ENCODE measurements at regions not wholly inside any gene's neighbourhood (a gene's known extent, or its start where the extent isn't known, plus 50 kb on each side); places are given as distances from the start of the nearest gene placed in this dataset.

- Histone ChIP-seq H3K4me3 (ENCODE audit: extremely low read depth, insufficient read depth, low read length, poor library complexity, severe bottlenecking) (no peak overlapping the region), H3K27ac (ENCODE audit: low read depth, low read length, severe bottlenecking) (peak overlapping the region; percentile 47), H3K9me3 (ENCODE audit: control insufficient read depth, low read length) (no peaks in the 10 kb centered on the region), H3K4me1 (ENCODE audit: control insufficient read depth, insufficient read depth, low read length, poor library complexity, severe bottlenecking) (peaks cover 37% of the 10 kb centered on the region), H3K36me3 (ENCODE audit: control insufficient read depth, insufficient read depth, low read length) (no peaks in the 10 kb centered on the region)
- WGBS, 2 experiments (ENCODE audit: insufficient coverage in 2 of 2) = 64 to 100% methylated on average over 1 to 5 of the region's 10 CpGs
Measured at GRCh38 chr14:100408350-100409002, 85.3 kb downstream of the SLC25A47 start.

GRCh38 chr14:100409003-100409360 lies 85.8 kb downstream of the SLC25A47 start:
- Histone ChIP-seq H3K27ac (ENCODE audit: low read depth, low read length, severe bottlenecking) (peak overlapping the region; percentile 43), H3K4me3 (ENCODE audit: extremely low read depth, insufficient read depth, low read length, poor library complexity, severe bottlenecking) (no peak overlapping the region)
- WGBS, 2 experiments (ENCODE audit: insufficient coverage in 2 of 2) = 81 to 86% methylated on average over 3 to 5 of the region's 6 CpGs

GRCh38 chr14:100409651-100410050 lies 86.5 kb downstream of the SLC25A47 start:
- WGBS, 2 experiments (ENCODE audit: insufficient coverage in 2 of 2) = no CpG with 5 or more reads among the region's 2 CpGs
- H3K27ac ChIP-seq (ENCODE audit: low read depth, low read length, severe bottlenecking) = peak overlapping the region; percentile 80

More at GRCh38 chr14:100409003-100409360, 85.8 kb downstream of the SLC25A47 start:
- no peaks in the 10 kb centered on the region for H3K36me3 ChIP-seq (ENCODE audit: control insufficient read depth, insufficient read depth, low read length)
- H3K4me1 ChIP-seq (ENCODE audit: control insufficient read depth, insufficient read depth, low read length, poor library complexity, severe bottlenecking) = peaks cover 37% of the 10 kb centered on the region
- no peaks in the 10 kb centered on the region for H3K9me3 ChIP-seq (ENCODE audit: control insufficient read depth, low read length)

GRCh38 chr14:100410056-100410565 lies 87.0 kb downstream of the SLC25A47 start:
- Histone ChIP-seq H3K27ac (ENCODE audit: low read depth, low read length, severe bottlenecking) (peak overlapping the region; percentile 80), H3K9me3 (ENCODE audit: control insufficient read depth, low read length) (no peaks in the 10 kb centered on the region), H3K36me3 (ENCODE audit: control insufficient read depth, insufficient read depth, low read length) (no peaks in the 10 kb centered on the region), H3K4me1 (ENCODE audit: control insufficient read depth, insufficient read depth, low read length, poor library complexity, severe bottlenecking) (peaks cover 37% of the 10 kb centered on the region), H3K4me3 (ENCODE audit: extremely low read depth, insufficient read depth, low read length, poor library complexity, severe bottlenecking) (no peak overlapping the region)
- WGBS, 2 experiments (ENCODE audit: insufficient coverage in 2 of 2) = 34 to 44% methylated on average over 4 to 5 of the region's 8 CpGs

More at GRCh38 chr14:100409651-100410050, 86.5 kb downstream of the SLC25A47 start:
- H3K4me1 ChIP-seq (ENCODE audit: control insufficient read depth, insufficient read depth, low read length, poor library complexity, severe bottlenecking) = peaks cover 37% of the 10 kb centered on the region
- H3K4me3 ChIP-seq (ENCODE audit: extremely low read depth, insufficient read depth, low read length, poor library complexity, severe bottlenecking) = no peak overlapping the region
- H3K9me3 ChIP-seq (ENCODE audit: control insufficient read depth, low read length) = no peaks in the 10 kb centered on the region
- no peaks in the 10 kb centered on the region for H3K36me3 ChIP-seq (ENCODE audit: control insufficient read depth, insufficient read depth, low read length)

GRCh38 chr14:100413699-100414098 lies 90.6 kb downstream of the SLC25A47 start:
- Histone ChIP-seq H3K4me3 (ENCODE audit: extremely low read depth, insufficient read depth, low read length, poor library complexity, severe bottlenecking) (no peak overlapping the region), H3K36me3 (ENCODE audit: control insufficient read depth, insufficient read depth, low read length) (no peaks in the 10 kb centered on the region), H3K4me1 (ENCODE audit: control insufficient read depth, insufficient read depth, low read length, poor library complexity, severe bottlenecking) (peaks cover 33% of the 10 kb centered on the region), H3K27ac (ENCODE audit: low read depth, low read length, severe bottlenecking) (no peak overlapping the region), H3K9me3 (ENCODE audit: control insufficient read depth, low read length) (no peaks in the 10 kb centered on the region)
- WGBS, 2 experiments (ENCODE audit: insufficient coverage in 2 of 2) = 83 to 96% methylated on average over 1 to 4 of the region's 7 CpGs

- no peaks in the 10 kb centered on the region for H3K36me3 ChIP-seq (ENCODE audit: control insufficient read depth, insufficient read depth, low read length)
- H3K9me3 ChIP-seq (ENCODE audit: control insufficient read depth, low read length) = no peaks in the 10 kb centered on the region
- WGBS, 2 experiments (ENCODE audit: insufficient coverage in 2 of 2) = 93 to 100% methylated on average over 3 of the region's 3 CpGs
- no peak overlapping the region for H3K27ac ChIP-seq (ENCODE audit: low read depth, low read length, severe bottlenecking)
- peaks cover 20% of the 10 kb centered on the region for H3K4me1 ChIP-seq (ENCODE audit: control insufficient read depth, insufficient read depth, low read length, poor library complexity, severe bottlenecking)
- H3K4me3 ChIP-seq (ENCODE audit: extremely low read depth, insufficient read depth, low read length, poor library complexity, severe bottlenecking) = no peak overlapping the region
Measured at GRCh38 chr14:100415226-100415625, 92.1 kb downstream of the SLC25A47 start.

GRCh38 chr14:100416081-100416680 lies 93.0 kb downstream of the SLC25A47 start:
- Histone ChIP-seq H3K36me3 (ENCODE audit: control insufficient read depth, insufficient read depth, low read length) (no peaks in the 10 kb centered on the region), H3K9me3 (ENCODE audit: control insufficient read depth, low read length) (no peaks in the 10 kb centered on the region), H3K27ac (ENCODE audit: low read depth, low read length, severe bottlenecking) (no peak overlapping the region), H3K4me1 (ENCODE audit: control insufficient read depth, insufficient read depth, low read length, poor library complexity, severe bottlenecking) (peaks cover 17% of the 10 kb centered on the region), H3K4me3 (ENCODE audit: extremely low read depth, insufficient read depth, low read length, poor library complexity, severe bottlenecking) (no peak overlapping the region)
- WGBS, 2 experiments (ENCODE audit: insufficient coverage in 2 of 2) = 89 to 95% methylated on average over 4 to 5 of the region's 8 CpGs

GRCh38 chr14:100416921-100417860 lies 94.1 kb downstream of the SLC25A47 start:
- H3K9me3 ChIP-seq (ENCODE audit: control insufficient read depth, low read length) = no peaks in the 10 kb centered on the region
- H3K36me3 ChIP-seq (ENCODE audit: control insufficient read depth, insufficient read depth, low read length) = no peaks in the 10 kb centered on the region
- H3K4me3 ChIP-seq (ENCODE audit: extremely low read depth, insufficient read depth, low read length, poor library complexity, severe bottlenecking) = no peak overlapping the region
- WGBS, 2 experiments (ENCODE audit: insufficient coverage in 2 of 2) = 62 to 67% methylated on average over 10 of the region's 13 CpGs
- H3K4me1 ChIP-seq (ENCODE audit: control insufficient read depth, insufficient read depth, low read length, poor library complexity, severe bottlenecking) = peaks cover 17% of the 10 kb centered on the region
- no peak overlapping the region for H3K27ac ChIP-seq (ENCODE audit: low read depth, low read length, severe bottlenecking)

- H3K9me3 ChIP-seq (ENCODE audit: control insufficient read depth, low read length) = no peaks in the 10 kb centered on the region
- 88 to 100% methylated on average over 1 to 3 of the region's 4 CpGs for WGBS, 2 experiments (ENCODE audit: insufficient coverage in 2 of 2)
- H3K36me3 ChIP-seq (ENCODE audit: control insufficient read depth, insufficient read depth, low read length) = no peaks in the 10 kb centered on the region
- no peak overlapping the region for H3K4me3 ChIP-seq (ENCODE audit: extremely low read depth, insufficient read depth, low read length, poor library complexity, severe bottlenecking)
- no peak overlapping the region for H3K27ac ChIP-seq (ENCODE audit: low read depth, low read length, severe bottlenecking)
- peaks cover 40% of the 10 kb centered on the region for H3K4me1 ChIP-seq (ENCODE audit: control insufficient read depth, insufficient read depth, low read length, poor library complexity, severe bottlenecking)
Measured at GRCh38 chr14:100419856-100420255, 96.7 kb downstream of the SLC25A47 start.

- Histone ChIP-seq H3K9me3 (ENCODE audit: control insufficient read depth, low read length) (no peaks in the 10 kb centered on the region), H3K4me1 (ENCODE audit: control insufficient read depth, insufficient read depth, low read length, poor library complexity, severe bottlenecking) (peaks cover 45% of the 10 kb centered on the region), H3K27ac (ENCODE audit: low read depth, low read length, severe bottlenecking) (no peak overlapping the region), H3K4me3 (ENCODE audit: extremely low read depth, insufficient read depth, low read length, poor library complexity, severe bottlenecking) (no peak overlapping the region), H3K36me3 (ENCODE audit: control insufficient read depth, insufficient read depth, low read length) (no peaks in the 10 kb centered on the region)
- 40 to 50% methylated on average over 2 of the region's 2 CpGs for WGBS, 2 experiments (ENCODE audit: insufficient coverage in 2 of 2)
Measured at GRCh38 chr14:100421756-100422470, 98.8 kb downstream of the SLC25A47 start.

Data from mesodermal cell (in vitro differentiated cells).